Right atrium auricular region (tissue), 2 donors: ENCODE measurements at regions not wholly inside any gene's neighbourhood (a gene's known extent, or its start where the extent isn't known, plus 50 kb on each side); places are given as distances from the start of the nearest gene placed in this dataset.
A peak's percentile ranks its signal among the peaks of the same experiment; 100 is the strongest.

Source experiments
- DNase-seq: peaks from one replicate; pipeline ENCODE4 v3.0.0-alpha.2; 2019; ENCODE audit warnings: low spot score
- H3K27ac ChIP-seq, 2 donors: fragments of 200-600 bp; sonication (generic); 1 replicate in 1 of 2; 2 replicates in 1 of 2; pipeline ENCODE4 v1.5.1; 2016 to 2019
- H3K27me3 ChIP-seq, 2 donors: fragments of 200-600 bp; sonication (generic); one replicate each; pipeline versions ENCODE4 v1.5.1 to v1.6.0; 2017 to 2019
- H3K36me3 ChIP-seq: fragments of 200-600 bp; sonication (generic); one replicate; pipeline ENCODE4 v1.5.1; 2016
- H3K4me1 ChIP-seq, 2 donors: fragments of 200-600 bp; sonication (generic); one replicate each; pipeline versions ENCODE4 v1.5.1 to v1.6.0; 2017 to 2019
- H3K4me3 ChIP-seq, 2 donors: fragments of 200-600 bp; sonication (generic); 1 replicate in 1 of 2; 2 replicates in 1 of 2; pipeline ENCODE4 v1.5.1; 2017 to 2019; ENCODE audit warnings: mild to moderate bottlenecking in 1 of 2, moderate library complexity in 1 of 2
- H3K9me3 ChIP-seq, 2 donors: fragments of 200-600 bp; sonication (generic); one replicate each; pipeline ENCODE4 v1.5.1; 2019
- TF ChIP-seq, protein P1 (sequence below), 2 donors: fragments of 200-600 bp; sonication (generic); IDR thresholded peaks; one replicate each; pipeline ENCODE4 v1.5.1; 2019; ENCODE audit warnings: antibody characterized with exemption in 2 of 2

DNA sequence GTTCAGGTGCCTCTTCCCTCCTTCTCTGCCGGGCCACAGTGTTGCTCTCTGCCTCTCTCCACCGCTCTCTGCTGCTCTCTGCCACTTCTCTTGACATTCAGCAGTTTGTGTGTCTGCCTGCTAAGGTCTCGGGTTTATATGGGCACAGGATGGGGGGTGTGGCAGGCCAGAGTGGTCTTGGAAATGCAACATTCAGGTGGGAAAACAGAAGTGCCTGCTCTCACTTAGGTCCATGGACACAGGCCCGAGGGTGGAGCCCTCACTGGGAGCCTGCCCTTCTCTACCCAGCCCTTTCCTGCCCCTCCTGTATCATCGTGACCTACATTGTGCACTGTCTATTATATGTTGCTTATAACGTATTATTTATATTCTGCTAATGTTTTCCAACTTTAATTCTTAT is 120.8 kb upstream of the TMEM18 start:
- no peaks in the 10 kb centered on the region for H3K27me3 ChIP-seq
- no peak for DNase-seq
- H3K27ac ChIP-seq: no peak overlapping the region
- TF ChIP-seq, protein P1, sequence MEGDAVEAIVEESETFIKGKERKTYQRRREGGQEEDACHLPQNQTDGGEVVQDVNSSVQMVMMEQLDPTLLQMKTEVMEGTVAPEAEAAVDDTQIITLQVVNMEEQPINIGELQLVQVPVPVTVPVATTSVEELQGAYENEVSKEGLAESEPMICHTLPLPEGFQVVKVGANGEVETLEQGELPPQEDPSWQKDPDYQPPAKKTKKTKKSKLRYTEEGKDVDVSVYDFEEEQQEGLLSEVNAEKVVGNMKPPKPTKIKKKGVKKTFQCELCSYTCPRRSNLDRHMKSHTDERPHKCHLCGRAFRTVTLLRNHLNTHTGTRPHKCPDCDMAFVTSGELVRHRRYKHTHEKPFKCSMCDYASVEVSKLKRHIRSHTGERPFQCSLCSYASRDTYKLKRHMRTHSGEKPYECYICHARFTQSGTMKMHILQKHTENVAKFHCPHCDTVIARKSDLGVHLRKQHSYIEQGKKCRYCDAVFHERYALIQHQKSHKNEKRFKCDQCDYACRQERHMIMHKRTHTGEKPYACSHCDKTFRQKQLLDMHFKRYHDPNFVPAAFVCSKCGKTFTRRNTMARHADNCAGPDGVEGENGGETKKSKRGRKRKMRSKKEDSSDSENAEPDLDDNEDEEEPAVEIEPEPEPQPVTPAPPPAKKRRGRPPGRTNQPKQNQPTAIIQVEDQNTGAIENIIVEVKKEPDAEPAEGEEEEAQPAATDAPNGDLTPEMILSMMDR (IDR thresholded peaks at IDR 0.05): no peak
- no peaks in the 10 kb centered on the region for H3K4me1 ChIP-seq
- no peaks in the 10 kb centered on the region for H3K9me3 ChIP-seq
- no peak overlapping the region for H3K4me3 ChIP-seq
- no peaks in the 10 kb centered on the region for H3K36me3 ChIP-seq

DNA sequence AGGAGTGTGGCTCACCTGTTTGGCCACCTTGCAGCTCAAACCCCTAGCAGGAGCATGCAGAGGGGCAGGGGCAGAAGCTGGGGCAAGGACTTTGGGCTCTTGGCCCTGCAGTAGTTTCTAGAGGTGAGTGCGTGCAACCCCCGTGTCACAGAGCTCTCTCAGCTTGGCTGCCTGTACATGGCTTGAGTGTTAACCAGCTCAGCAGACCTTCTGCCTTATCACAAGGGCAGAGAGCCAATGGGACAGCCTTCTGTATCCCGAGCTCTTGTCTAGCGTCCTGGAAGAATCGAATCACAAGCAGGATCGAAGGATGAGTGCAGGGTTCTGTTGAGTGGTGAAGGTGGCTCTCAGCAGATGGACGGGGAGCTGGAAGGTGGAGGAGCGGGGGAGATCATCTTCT is 120.3 kb upstream of the TMEM18 start:
- H3K36me3 ChIP-seq: no peaks in the 10 kb centered on the region
- no peak for DNase-seq
- H3K27ac ChIP-seq: no peak overlapping the region
- no peak overlapping the region for H3K4me3 ChIP-seq
- no peaks in the 10 kb centered on the region for H3K27me3 ChIP-seq
- TF ChIP-seq, protein P1 (IDR thresholded peaks at IDR 0.05): no peak
- H3K9me3 ChIP-seq: no peaks in the 10 kb centered on the region
- no peaks in the 10 kb centered on the region for H3K4me1 ChIP-seq

DNA sequence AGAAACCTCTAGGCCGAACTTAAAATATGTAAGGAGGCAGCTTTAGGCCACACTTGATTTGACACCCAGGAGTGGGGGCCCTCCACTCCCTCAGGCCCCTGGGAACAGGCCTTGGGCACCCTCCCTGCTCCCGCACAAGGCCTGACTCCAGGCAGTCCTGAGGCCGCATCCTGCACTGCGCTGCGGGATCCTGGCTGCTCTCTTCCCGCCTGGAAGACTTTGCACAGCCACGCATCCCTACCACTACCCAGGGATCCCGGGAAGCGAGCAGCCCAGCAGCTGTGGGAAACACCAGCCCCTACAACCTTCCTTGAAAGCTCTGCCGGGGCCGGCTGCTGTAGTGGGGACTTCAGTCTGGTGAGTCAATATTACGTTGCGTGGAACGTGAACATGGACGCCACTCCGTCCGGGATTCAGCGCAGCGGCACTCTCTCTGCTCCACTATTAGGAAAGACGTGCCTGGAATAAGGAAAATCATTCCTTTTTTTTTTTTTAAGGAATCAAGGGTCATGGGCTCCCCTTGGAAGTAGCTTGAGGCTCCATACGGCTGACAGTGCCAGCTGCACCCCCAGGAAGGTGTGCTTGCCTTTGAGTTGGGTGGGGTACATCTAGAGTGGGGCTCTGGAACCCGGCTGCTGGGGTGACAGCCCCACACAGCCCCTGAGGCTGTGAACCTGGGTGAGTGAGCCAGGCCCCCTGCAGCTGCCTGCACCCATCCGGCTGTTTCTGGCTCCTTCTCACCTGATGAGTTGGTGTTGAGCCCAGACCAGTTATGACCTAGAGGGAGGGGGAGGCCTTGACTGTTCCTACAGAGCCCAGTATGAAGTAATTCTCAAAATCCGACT is 119.2 kb upstream of the TMEM18 start:
- Histone ChIP-seq H3K4me1 (no peaks in the 10 kb centered on the region), H3K4me3 (no peak overlapping the region), H3K27me3 (no peaks in the 10 kb centered on the region), H3K36me3 (no peaks in the 10 kb centered on the region), H3K27ac (no peak overlapping the region), H3K9me3 (no peaks in the 10 kb centered on the region)
- TF ChIP-seq, protein P1 (IDR thresholded peaks at IDR 0.05): no peak
- DNase-seq: peak; percentile 32

DNA sequence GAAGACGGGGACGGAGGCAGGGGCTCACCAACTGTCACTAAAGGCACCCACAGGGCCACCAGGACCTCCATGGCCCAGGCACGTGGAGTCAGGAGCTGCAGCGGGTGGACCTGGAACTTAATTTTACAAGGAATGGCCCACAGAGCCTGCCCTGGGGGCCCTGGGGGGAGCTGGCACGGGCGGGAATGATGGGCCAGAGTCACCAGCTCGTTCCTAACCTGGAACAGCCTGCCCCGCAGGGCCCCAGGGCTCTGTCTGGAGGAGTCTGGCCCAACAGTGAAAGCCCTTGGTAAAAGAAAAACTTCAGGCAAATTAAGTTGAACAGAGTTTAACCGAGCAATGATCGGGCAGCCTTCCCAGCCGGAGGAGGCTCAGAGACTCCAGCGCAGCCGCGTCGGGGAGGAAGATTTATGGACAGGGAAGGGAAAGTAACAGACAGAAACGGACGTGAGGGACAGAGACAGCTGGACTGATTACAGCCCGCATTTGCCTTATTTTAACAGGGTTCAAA is 118.4 kb upstream of the TMEM18 start:
- H3K4me1 ChIP-seq: no peaks in the 10 kb centered on the region
- DNase-seq: peak; percentile 56
- TF ChIP-seq, protein P1 (IDR thresholded peaks at IDR 0.05): no peak
- H3K36me3 ChIP-seq: no peaks in the 10 kb centered on the region
- no peaks in the 10 kb centered on the region for H3K27me3 ChIP-seq
- H3K4me3 ChIP-seq: no peak overlapping the region
- H3K9me3 ChIP-seq: no peaks in the 10 kb centered on the region
- no peak overlapping the region for H3K27ac ChIP-seq

DNA sequence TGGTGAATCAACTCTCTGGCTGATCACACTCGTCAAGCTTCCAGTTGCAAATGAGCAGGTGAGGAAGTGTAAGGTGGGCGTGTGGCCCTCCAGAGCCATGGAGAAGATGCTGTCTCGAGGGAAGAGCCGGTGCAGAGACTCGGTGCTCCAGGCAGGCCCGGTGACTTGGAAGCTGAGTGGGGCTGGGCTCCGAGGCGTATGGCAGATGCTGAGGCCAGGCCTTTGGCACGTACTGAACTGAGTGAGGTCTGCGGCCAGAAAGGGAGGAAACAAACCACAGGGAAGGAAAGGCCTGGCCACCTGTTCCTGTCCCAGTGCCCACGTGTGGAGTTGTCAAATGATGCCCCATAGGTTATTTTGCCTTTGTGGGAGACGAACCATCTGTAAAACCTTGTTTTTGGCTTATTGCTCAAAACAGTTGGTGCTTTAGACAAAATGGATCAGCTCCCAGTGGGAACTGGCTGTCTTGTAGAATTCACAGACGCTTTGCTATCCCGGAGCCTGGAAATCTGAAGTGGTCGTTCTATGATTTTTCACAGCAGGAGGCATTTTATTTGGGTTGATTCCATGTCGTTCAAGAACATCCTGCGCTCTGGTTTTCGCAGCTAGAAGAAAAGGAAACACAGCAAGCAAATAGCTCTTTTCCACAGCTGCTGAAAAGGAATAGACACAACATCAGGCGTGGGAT is 117.5 kb upstream of the TMEM18 start:
- DNase-seq: peak; percentile 43

More for the DNA sequence above, 117.5 kb upstream of the TMEM18 start:
- no peaks in the 10 kb centered on the region for H3K36me3 ChIP-seq
- H3K9me3 ChIP-seq: no peaks in the 10 kb centered on the region
- H3K27ac ChIP-seq: no peak overlapping the region
- no peaks in the 10 kb centered on the region for H3K27me3 ChIP-seq
- no peak overlapping the region for H3K4me3 ChIP-seq
- TF ChIP-seq, protein P1 (IDR thresholded peaks at IDR 0.05): no peak
- H3K4me1 ChIP-seq: no peaks in the 10 kb centered on the region
